Endothelial cell of umbilical vein (primary cell): ENCODE measurements at regions not wholly inside any gene's neighbourhood (a gene's known extent, or its start where the extent isn't known, plus 50 kb on each side); places are given as distances from the start of the nearest gene placed in this dataset.

Source experiments
- BruUV-seq: library from RNA; stranded (reverse); fragments of 400-500 nt; replicated peaks from 2 replicates; lab custom pipeline; 2021; lab: Mats Ljungman, UMichigan
- CTCF ChIA-PET: fragments of 300-600, 350-600 bp; sonication (Branson Sonifier 250); formaldehyde crosslinking; loops from one replicate; lab custom pipeline; 2021; ENCODE audit warnings: antibody characterized with exemption, inconsistent platforms; lab: Charles Lee
- POLR2A ChIA-PET: fragments of 300-600, 350-600 bp; sonication (Branson Sonifier 250); formaldehyde crosslinking; loops from one replicate; lab custom pipeline; 2021; ENCODE audit warnings: antibody characterized with exemption, inconsistent platforms; lab: Charles Lee
- DNase-seq: peaks from one replicate; pipeline ENCODE4 v3.0.0-alpha.2; 2011; ENCODE audit warnings: low read depth, low spot score
- FAIRE-seq: peaks from 2 replicates; lab custom pipeline; 2011; peaks lifted over from hg19 to GRCh38; lab: Jason Lieb, UNC
- H2AFZ ChIP-seq: 2 replicates; pipeline ENCODE4 v1.6.0; 2012; ENCODE audit warnings: low read depth, low read length, control low read depth, inconsistent platforms
- H3K27ac ChIP-seq: 2 replicates; pipeline ENCODE4 v1.5.1; 2011; ENCODE audit warnings: low read depth, mild to moderate bottlenecking, control low read depth, low read length, moderate library complexity; ENCODE audit not compliant: insufficient read depth
- H3K27me3 ChIP-seq, 2 experiments: 2 replicates each; pipeline versions ENCODE4 v1.6.0 to v1.6.1; 2011; ENCODE audit warnings: low read length in 2 of 2, mixed read lengths in 1 of 2; ENCODE audit not compliant: control insufficient read depth in 2 of 2, insufficient read depth in 2 of 2
- H3K36me3 ChIP-seq, 2 experiments: 2 replicates in 1 of 2; 3 replicates in 1 of 2; pipeline ENCODE4 v1.5.1; 2011; ENCODE audit warnings: low read length in 2 of 2, mild to moderate bottlenecking in 1 of 2, moderate library complexity in 1 of 2; ENCODE audit not compliant: control insufficient read depth in 2 of 2, insufficient read depth in 2 of 2; ENCODE audit errors: extremely low read depth in 1 of 2
- H3K4me1 ChIP-seq: 3 replicates; pipeline ENCODE4 v1.5.1; 2011; ENCODE audit warnings: mild to moderate bottlenecking, low read length; ENCODE audit not compliant: control insufficient read depth, insufficient read depth; ENCODE audit errors: extremely low read depth
- H3K4me2 ChIP-seq: 2 replicates; pipeline ENCODE4 v1.6.1; 2011; ENCODE audit warnings: low read length, control low read depth, mixed read lengths; ENCODE audit not compliant: insufficient read depth
- H3K4me3 ChIP-seq, 3 experiments: fragments of 200-600 bp in 1 of 3; sonication (generic), shearing (Covaris generic) in 1 of 3; replicated peaks in 1 of 3; 2 replicates each; pipeline ENCODE4 v1.5.1; 2011 to 2016; ENCODE audit warnings: control low read depth in 3 of 3, low read length in 3 of 3, mild to moderate bottlenecking in 2 of 3, inconsistent platforms in 1 of 3, low read depth in 1 of 3, moderate library complexity in 1 of 3; ENCODE audit not compliant: insufficient read depth in 1 of 3
- H3K79me2 ChIP-seq: 2 replicates; pipeline ENCODE4 v1.6.0; 2012; ENCODE audit warnings: low read length, inconsistent platforms; ENCODE audit not compliant: control insufficient read depth, insufficient read depth
- H3K9ac ChIP-seq: replicated peaks from 2 replicates; pipeline ENCODE3; 2011; ENCODE audit warnings: low read length, control low read depth; ENCODE audit not compliant: insufficient read depth; ENCODE audit errors: extremely low read depth
- H3K9me1 ChIP-seq: replicated peaks from 3 replicates; pipeline ENCODE4 v1.6.0; 2011; ENCODE audit warnings: mild to moderate bottlenecking, low read length; ENCODE audit not compliant: control insufficient read depth, insufficient read depth; ENCODE audit errors: extremely low read depth
- H3K9me3 ChIP-seq: replicated peaks from 2 replicates; pipeline ENCODE4 v1.5.1; 2012; ENCODE audit warnings: low read length, inconsistent platforms; ENCODE audit not compliant: control insufficient read depth, insufficient read depth
- H4K20me1 ChIP-seq: replicated peaks from 2 replicates; pipeline ENCODE3; 2011; ENCODE audit warnings: mild to moderate bottlenecking, low read length; ENCODE audit not compliant: control insufficient read depth, insufficient read depth; ENCODE audit errors: extremely low read depth
- CTCF ChIP-seq, 2 donors: IDR thresholded peaks; 1 replicate in 1 of 2; 2 replicates in 1 of 2; pipeline ENCODE4 v1.5.1; 2011; ENCODE audit warnings: low read length in 2 of 2, mild to moderate bottlenecking in 2 of 2, moderate library complexity in 2 of 2, control low read depth in 1 of 2, inconsistent platforms in 1 of 2, low read depth in 1 of 2; ENCODE audit not compliant: insufficient read depth in 1 of 2; ENCODE audit errors: extremely low read depth in 1 of 2
- EZH2 ChIP-seq: IDR thresholded peaks from 2 replicates; pipeline ENCODE4 v1.6.1; 2012; ENCODE audit warnings: borderline replicate concordance, low read depth, mild to moderate bottlenecking, moderate library complexity, low read length, inconsistent platforms; ENCODE audit not compliant: severe bottlenecking
- FOS ChIP-seq: IDR thresholded peaks from 2 replicates; pipeline ENCODE4 v1.6.1; 2011; ENCODE audit warnings: mild to moderate bottlenecking, low read length, moderate library complexity, borderline replicate concordance; ENCODE audit not compliant: insufficient read depth
- GATA2 ChIP-seq: IDR thresholded peaks from 2 replicates; pipeline ENCODE4 v1.7.0; 2011; ENCODE audit warnings: low read depth, mild to moderate bottlenecking, moderate library complexity, mixed read lengths, low read length; ENCODE audit not compliant: insufficient read length, insufficient read depth
- JUN ChIP-seq: IDR thresholded peaks from 2 replicates; pipeline ENCODE4 v1.6.1; 2011; ENCODE audit warnings: borderline replicate concordance, low read depth; ENCODE audit not compliant: insufficient read length, insufficient read depth
- MAX ChIP-seq: IDR thresholded peaks from 2 replicates; pipeline ENCODE4 v1.6.1; 2011; ENCODE audit not compliant: insufficient read depth, insufficient read length
- MYC ChIP-seq: IDR thresholded peaks from one replicate; pipeline ENCODE4 v1.6.1; 2011; ENCODE audit warnings: mild to moderate bottlenecking, low read depth, low read length
- POLR2A ChIP-seq: IDR thresholded peaks from 2 replicates; pipeline ENCODE4 v1.6.1; 2012; ENCODE audit warnings: low read depth, mild to moderate bottlenecking, control low read depth, low read length
- POLR2AphosphoS5 ChIP-seq: IDR thresholded peaks from 2 replicates; pipeline ENCODE4 v1.6.1; 2012; ENCODE audit warnings: low read depth, mild to moderate bottlenecking, control low read depth, low read length, moderate library complexity; ENCODE audit not compliant: insufficient read depth
- dilution Hi-C: fragments of 300-500 bp; cut with MboI; formaldehyde crosslinking; loops from one replicate; pipeline ENCODE4 v1.15.0; 2019; ENCODE audit warnings: low sequenced_read_pairs; ENCODE audit not compliant: extremely low pct_ligation_motif_present
- intact Hi-C: fragments of 100-400 bp; cut with micrococcal nuclease; formaldehyde crosslinking; loops from one replicate; pipeline ENCODE4 v1.10.0; 2022

- no peaks in the 10 kb centered on the region for H3K36me3 ChIP-seq
- TF ChIP-seq JUN (no peak), MYC (no peak), POLR2A (no peak), GATA2 (no peak), POLR2AphosphoS5 (no peak), CTCF (IDR thresholded peaks at IDR 0.05; ENCODE audit: extremely low read depth in 1 of 2, insufficient read depth in 1 of 2, low read depth in 1 of 2, low read length in 2 of 2) (peak; percentile 67 to 75), FOS (no peak), MAX (no peak), EZH2 (no peak)
- H3K27me3 ChIP-seq = peaks cover 2 to 9% of the 10 kb centered on the region in 2 experiments
- H3K9ac ChIP-seq = no peak overlapping the region
- no peaks in the 10 kb centered on the region for H3K9me1 ChIP-seq
- no peaks in the 10 kb centered on the region for H3K4me1 ChIP-seq
- no peak overlapping the region for H3K27ac ChIP-seq
- ChIA-PET CTCF (interaction anchor here (0.6 to 3.3 kb wide), 28 partner anchors 8 to 1662 kb away, joined by 3 to 20 read pairs (median 4); partner anchors contain the start of gene PCDH15), POLR2A (no interaction called here)
- peak; percentile 52 for DNase-seq
- FAIRE-seq = peak; percentile 67
- no peak overlapping the region for H3K4me2 ChIP-seq
- BruUV-seq = no TSS peak
- no peak overlapping the region for H2AFZ ChIP-seq
- intact Hi-C loops = loop anchor here (1.0 to 5.0 kb wide), 7 partner anchors 241 to 1663 kb away; no protein-coding TSS in a partner anchor
- H3K4me3 ChIP-seq = no peak overlapping the region
- no peaks in the 10 kb centered on the region for H4K20me1 ChIP-seq
- no peaks in the 10 kb centered on the region for H3K9me3 ChIP-seq
- no peaks in the 10 kb centered on the region for H3K79me2 ChIP-seq
- dilution Hi-C loops = no loop called here
These were observed 828.8 kb upstream of the MBL2 start for GRCh38 chr10:53601260-53601875.
